ENCODE measurements at regions not wholly inside any gene's neighbourhood (a gene's known extent, or its start where the extent isn't known, plus 50 kb on each side); places are given as distances from the start of the nearest gene placed in this dataset.
"Not testable (repeated sequence)": the region's sequence is repeated elsewhere in the genome, so short reads cannot be mapped to it uniquely, and the experiment has no call there.

DNA sequence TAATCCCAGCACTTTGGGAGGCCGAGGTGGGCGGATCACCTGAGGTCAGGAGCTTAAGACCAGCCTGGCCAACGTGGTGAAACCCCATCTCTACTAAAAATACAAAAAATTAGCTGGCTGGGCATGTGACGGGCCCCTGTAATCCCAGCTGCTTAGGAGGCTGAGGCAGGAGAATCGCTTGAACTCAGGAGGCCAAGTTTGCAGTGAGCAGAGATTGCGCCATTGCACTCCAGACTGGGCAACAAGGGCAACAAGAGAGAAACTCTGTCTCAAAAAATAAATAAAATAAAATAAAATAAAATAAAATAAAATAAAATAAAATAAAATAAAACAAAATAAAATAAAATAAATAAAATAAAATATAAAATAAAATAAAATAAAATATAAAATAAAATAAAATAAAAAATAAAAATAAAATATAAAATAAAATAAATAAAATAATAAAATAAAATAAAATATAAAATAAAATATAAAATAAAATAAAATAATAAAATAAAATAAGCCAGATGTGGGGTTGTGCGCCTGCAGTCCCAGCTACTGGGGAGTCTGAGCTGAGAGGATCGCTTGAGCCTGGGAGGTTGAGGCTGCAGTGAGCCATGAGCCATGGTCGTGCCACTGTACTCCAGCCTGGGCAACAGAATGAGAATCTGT is 49.8 kb upstream of the ITGB1 start:
- TF ChIP-seq CTCF (IDR thresholded peaks at IDR 0.05; ENCODE audit: low read depth, low read length); EZH2phosphoT487 (IDR thresholded peaks at IDR 0.05; ENCODE audit: low read depth): not testable (repeated sequence)
